ENCODE measurements at regions not wholly inside any gene's neighbourhood (a gene's known extent, or its start where the extent isn't known, plus 50 kb on each side); places are given as distances from the start of the nearest gene placed in this dataset.

DNA sequence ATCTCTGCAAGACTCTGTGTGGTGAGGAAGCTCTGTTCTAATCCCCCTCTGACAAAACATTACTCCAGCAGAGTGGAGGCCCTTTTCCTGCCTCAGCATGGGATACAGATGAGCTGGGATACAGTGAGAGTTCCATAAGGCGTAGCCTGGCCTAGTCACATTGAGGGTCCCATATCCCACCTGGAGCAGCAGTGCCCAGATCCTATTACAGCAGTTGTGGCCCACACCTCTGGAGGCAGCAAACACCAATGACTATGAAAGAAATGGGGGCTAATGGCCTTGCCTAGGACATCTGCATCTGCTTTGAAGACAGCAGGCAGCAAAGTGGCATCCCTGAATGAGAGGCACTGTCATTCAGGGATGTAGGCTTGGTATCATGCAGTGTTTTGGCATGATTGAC is 534.5 kb downstream of the TDRD15 start:
- Mint-ChIP-seq H3K36me3 (no peaks in the 10 kb centered on the region), H3K9me3 (peaks cover 12 to 21% of the 10 kb centered on the region in 2 donors), H3K27me3 (ENCODE audit: low read depth in 2 of 2) (no peaks in the 10 kb centered on the region), H3K4me1 (no peaks in the 10 kb centered on the region), H3K27ac (no peak overlapping the region), H3K4me3 (no peak overlapping the region)
- H3K27me3 ChIP-seq (ENCODE audit: control insufficient read depth, insufficient read depth, low read length), result no peaks in the 10 kb centered on the region
- H3K4me3 ChIP-seq (ENCODE audit: low read length), result no peak overlapping the region
- H3K4me1 ChIP-seq (ENCODE audit: control insufficient read depth, insufficient read depth, low read length), result no peaks in the 10 kb centered on the region
- H3K36me3 ChIP-seq (ENCODE audit: control insufficient read depth, insufficient read depth, low read length), result no peaks in the 10 kb centered on the region
- DNase-seq (no peak), ATAC-seq (no peak)
- no peak overlapping the region for H3K27ac ChIP-seq (ENCODE audit: low read length)
- TF ChIP-seq, protein P1, sequence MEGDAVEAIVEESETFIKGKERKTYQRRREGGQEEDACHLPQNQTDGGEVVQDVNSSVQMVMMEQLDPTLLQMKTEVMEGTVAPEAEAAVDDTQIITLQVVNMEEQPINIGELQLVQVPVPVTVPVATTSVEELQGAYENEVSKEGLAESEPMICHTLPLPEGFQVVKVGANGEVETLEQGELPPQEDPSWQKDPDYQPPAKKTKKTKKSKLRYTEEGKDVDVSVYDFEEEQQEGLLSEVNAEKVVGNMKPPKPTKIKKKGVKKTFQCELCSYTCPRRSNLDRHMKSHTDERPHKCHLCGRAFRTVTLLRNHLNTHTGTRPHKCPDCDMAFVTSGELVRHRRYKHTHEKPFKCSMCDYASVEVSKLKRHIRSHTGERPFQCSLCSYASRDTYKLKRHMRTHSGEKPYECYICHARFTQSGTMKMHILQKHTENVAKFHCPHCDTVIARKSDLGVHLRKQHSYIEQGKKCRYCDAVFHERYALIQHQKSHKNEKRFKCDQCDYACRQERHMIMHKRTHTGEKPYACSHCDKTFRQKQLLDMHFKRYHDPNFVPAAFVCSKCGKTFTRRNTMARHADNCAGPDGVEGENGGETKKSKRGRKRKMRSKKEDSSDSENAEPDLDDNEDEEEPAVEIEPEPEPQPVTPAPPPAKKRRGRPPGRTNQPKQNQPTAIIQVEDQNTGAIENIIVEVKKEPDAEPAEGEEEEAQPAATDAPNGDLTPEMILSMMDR (IDR thresholded peaks at IDR 0.05), result no peak
- H3K9me3 ChIP-seq (ENCODE audit: control insufficient read depth, insufficient read depth, low read length), result peaks cover 2% of the 10 kb centered on the region
- intact Hi-C loops (cut with micrococcal nuclease), result no loop called here
- WGBS (ENCODE audit: insufficient coverage), result 75% methylated on average over 1 of the region's 1 CpG

DNA sequence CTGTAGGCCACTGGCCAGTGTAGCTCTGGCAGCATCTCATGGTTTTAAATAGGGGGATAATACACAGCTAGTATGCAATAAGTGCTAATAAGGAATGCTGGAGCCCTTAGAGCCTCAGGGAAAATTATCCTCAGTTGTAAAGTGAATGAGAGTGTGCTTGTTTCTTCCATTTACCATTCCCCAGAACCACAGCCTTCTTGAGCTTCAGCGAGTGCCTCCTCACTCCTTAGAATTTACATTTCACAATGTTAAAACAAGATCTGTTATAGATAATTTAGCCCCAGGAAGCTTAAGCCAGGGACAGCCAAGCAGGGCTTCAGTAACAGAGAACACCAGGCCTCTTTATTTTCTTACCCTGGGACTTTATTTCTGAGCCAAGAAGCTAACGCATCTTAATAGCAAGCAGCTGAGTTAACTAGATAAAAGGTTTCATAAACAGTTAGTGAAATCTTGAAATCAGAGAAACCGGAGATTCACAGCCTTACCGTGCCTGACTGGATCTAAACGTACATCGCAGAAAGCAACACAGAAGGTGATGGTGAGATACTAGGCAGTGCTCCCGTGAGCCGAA is 535.2 kb downstream of the TDRD15 start:
- Mint-ChIP-seq H3K27ac (no peak overlapping the region), H3K4me1 (no peaks in the 10 kb centered on the region), H3K27me3 (ENCODE audit: low read depth in 2 of 2) (no peaks in the 10 kb centered on the region), H3K4me3 (no peak overlapping the region), H3K9me3 (peaks cover 14 to 21% of the 10 kb centered on the region in 2 donors), H3K36me3 (no peaks in the 10 kb centered on the region)
- peaks cover 2% of the 10 kb centered on the region for H3K9me3 ChIP-seq (ENCODE audit: control insufficient read depth, insufficient read depth, low read length)
- no peak overlapping the region for H3K4me3 ChIP-seq (ENCODE audit: low read length)
- H3K36me3 ChIP-seq (ENCODE audit: control insufficient read depth, insufficient read depth, low read length), result no peaks in the 10 kb centered on the region
- no peak overlapping the region for H3K27ac ChIP-seq (ENCODE audit: low read length)
- H3K4me1 ChIP-seq (ENCODE audit: control insufficient read depth, insufficient read depth, low read length), result no peaks in the 10 kb centered on the region
- no peak for ATAC-seq
- WGBS (ENCODE audit: insufficient coverage), result 89% methylated on average over 7 of the region's 8 CpGs
- no peaks in the 10 kb centered on the region for H3K27me3 ChIP-seq (ENCODE audit: control insufficient read depth, insufficient read depth, low read length)
- TF ChIP-seq, protein P1 (IDR thresholded peaks at IDR 0.05), result no peak
- no peak for DNase-seq
- intact Hi-C loops (cut with micrococcal nuclease), result no loop called here

DNA sequence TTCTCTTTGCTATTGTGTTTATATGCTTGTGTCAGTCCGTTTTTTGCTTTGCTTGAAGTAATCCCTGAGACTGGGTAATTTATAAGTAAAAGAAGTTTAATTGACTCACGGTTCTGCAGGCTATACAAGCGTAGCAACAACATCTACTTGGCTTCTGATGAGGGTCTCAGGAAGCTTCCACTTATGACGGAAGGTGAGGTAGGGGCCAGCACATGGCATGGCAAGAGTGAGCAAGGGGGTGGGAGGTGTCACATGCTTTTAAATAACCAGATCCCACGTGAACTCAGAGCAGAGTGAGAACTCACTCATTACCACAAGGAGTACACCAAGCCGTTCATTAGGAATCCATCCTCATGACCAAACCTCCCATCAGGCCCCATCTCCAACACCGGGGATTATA is 540.3 kb downstream of the TDRD15 start:
- Mint-ChIP-seq H3K9me3 (peaks cover 21 to 33% of the 10 kb centered on the region in 2 donors), H3K4me3 (no peak overlapping the region), H3K36me3 (no peaks in the 10 kb centered on the region), H3K4me1 (no peaks in the 10 kb centered on the region), H3K27ac (no peak overlapping the region), H3K27me3 (ENCODE audit: low read depth in 2 of 2) (no peaks in the 10 kb centered on the region)
- WGBS (ENCODE audit: insufficient coverage), result 75% methylated on average over 6 of the region's 7 CpGs
- DNase-seq, result no peak
- H3K36me3 ChIP-seq (ENCODE audit: control insufficient read depth, insufficient read depth, low read length), result no peaks in the 10 kb centered on the region
- TF ChIP-seq, protein P1 (IDR thresholded peaks at IDR 0.05), result no peak
- H3K4me3 ChIP-seq (ENCODE audit: low read length), result no peak overlapping the region
- no peaks in the 10 kb centered on the region for H3K27me3 ChIP-seq (ENCODE audit: control insufficient read depth, insufficient read depth, low read length)
- no peak for ATAC-seq
- H3K4me1 ChIP-seq (ENCODE audit: control insufficient read depth, insufficient read depth, low read length), result no peaks in the 10 kb centered on the region
- intact Hi-C loops (cut with micrococcal nuclease), result no loop called here
- peaks cover 6% of the 10 kb centered on the region for H3K9me3 ChIP-seq (ENCODE audit: control insufficient read depth, insufficient read depth, low read length)
- H3K27ac ChIP-seq (ENCODE audit: low read length), result no peak overlapping the region

DNA sequence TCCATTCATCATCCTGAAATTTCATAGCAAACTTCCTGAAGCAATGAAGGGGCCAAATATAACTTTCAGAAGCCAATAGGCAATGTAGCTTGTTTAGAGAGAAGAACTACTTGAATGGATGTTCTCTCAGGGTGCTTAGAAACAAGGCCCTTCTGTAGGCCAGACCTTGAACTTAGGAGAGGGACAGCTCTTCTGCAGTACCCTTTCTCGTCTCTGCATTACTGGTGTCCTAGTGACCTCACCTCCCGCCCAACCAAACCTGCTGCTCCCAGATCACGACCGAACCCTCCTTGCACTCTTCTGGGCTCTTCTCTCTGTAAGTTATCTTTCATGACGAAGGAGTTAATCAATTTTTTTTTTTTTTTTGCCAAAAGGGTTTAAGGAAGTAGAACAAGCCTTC is 543.9 kb downstream of the TDRD15 start:
- H3K36me3 ChIP-seq (ENCODE audit: control insufficient read depth, insufficient read depth, low read length), result no peaks in the 10 kb centered on the region
- TF ChIP-seq, protein P1 (IDR thresholded peaks at IDR 0.05), result no peak
- Mint-ChIP-seq H3K27ac (no peak overlapping the region), H3K27me3 (ENCODE audit: low read depth in 2 of 2) (no peaks in the 10 kb centered on the region), H3K9me3 (peaks cover 15 to 27% of the 10 kb centered on the region in 2 donors), H3K36me3 (no peaks in the 10 kb centered on the region), H3K4me3 (no peak overlapping the region), H3K4me1 (no peaks in the 10 kb centered on the region)
- intact Hi-C loops (cut with micrococcal nuclease), result no loop called here
- no peaks in the 10 kb centered on the region for H3K4me1 ChIP-seq (ENCODE audit: control insufficient read depth, insufficient read depth, low read length)
- H3K9me3 ChIP-seq (ENCODE audit: control insufficient read depth, insufficient read depth, low read length), result peaks cover 4% of the 10 kb centered on the region
- no peaks in the 10 kb centered on the region for H3K27me3 ChIP-seq (ENCODE audit: control insufficient read depth, insufficient read depth, low read length)
- DNase-seq, result no peak
- no peak overlapping the region for H3K27ac ChIP-seq (ENCODE audit: low read length)
- 86% methylated on average over 4 of the region's 5 CpGs for WGBS (ENCODE audit: insufficient coverage)
- H3K4me3 ChIP-seq (ENCODE audit: low read length), result no peak overlapping the region
- no peak for ATAC-seq
